ENCODE measurements at regions not wholly inside any gene's neighbourhood (a gene's known extent, or its start where the extent isn't known, plus 50 kb on each side); places are given as distances from the start of the nearest gene placed in this dataset.
A peak's percentile ranks its signal among the peaks of the same experiment; 100 is the strongest.

DNA sequence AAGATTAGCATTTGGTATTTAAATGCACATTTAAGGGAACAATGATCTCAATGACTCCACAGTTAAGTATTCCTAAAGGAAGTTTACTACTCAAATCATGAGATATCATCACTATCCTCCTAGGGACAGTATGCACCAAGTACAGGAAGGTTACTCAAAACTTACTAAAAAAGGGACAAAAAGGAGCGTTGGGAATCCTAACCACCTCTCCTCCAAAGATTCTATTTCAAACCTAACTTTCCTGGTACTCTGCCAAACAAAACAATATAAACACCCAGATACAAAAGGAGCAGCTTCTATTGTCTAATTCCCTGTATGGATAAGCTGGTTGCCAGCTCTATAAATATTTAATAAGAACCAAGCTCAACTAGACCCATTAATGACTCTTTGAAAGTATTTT is 377.7 kb downstream of the NUAK1 start:
- DNase-seq, result no peak

GRCh38 chr12:105764216-105764835 is 374.4 kb downstream of the NUAK1 start:
- no peak for DNase-seq

DNA sequence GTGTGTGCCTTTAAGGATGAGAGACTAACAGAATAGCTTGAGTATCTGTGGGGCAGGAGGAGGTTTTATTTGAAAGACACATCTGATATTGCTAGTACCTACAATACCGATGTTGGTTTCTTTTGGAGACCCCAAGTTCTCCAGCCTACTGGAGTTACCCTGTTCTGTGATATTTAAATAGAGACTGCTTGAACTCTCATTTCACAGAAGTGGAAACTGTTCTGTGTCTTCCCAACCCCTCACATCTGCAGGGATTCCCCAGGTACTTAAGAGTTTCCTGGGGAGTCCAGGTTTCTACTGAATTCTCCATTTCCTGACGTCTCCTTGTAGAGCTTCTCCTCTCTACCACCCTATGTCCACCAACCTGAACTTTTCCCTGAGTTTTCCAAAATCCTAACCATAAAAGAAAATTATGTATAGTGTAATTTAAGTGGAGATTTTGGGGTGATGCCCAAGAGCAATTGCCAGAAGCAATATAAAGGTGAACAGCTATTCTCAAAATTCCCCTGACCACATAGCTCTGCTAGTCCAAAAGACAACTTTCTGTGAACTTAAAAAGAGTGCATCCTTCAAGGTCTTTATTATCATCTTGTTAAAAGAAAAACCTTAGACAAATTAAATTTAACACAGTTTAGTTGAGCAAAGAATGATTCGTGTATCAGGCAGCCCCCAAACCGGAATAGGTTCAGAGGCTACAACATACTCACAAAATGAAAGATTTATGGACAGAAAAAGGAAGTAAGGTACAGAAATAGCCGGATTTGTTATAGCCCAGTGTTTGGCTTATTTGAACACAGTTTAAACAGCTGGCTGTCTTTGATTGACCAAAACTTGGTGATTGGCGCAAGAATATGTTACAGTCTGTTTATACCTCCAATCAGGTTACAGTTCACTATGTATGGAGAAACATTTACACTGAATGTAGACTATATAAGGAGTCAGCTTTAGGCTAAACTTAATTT is 373.4 kb downstream of the NUAK1 start:
- DNase-seq, result no peak

- DNase-seq, result no peak
These were observed 372.7 kb downstream of the NUAK1 start for GRCh38 chr12:105766029-105766428.

DNA sequence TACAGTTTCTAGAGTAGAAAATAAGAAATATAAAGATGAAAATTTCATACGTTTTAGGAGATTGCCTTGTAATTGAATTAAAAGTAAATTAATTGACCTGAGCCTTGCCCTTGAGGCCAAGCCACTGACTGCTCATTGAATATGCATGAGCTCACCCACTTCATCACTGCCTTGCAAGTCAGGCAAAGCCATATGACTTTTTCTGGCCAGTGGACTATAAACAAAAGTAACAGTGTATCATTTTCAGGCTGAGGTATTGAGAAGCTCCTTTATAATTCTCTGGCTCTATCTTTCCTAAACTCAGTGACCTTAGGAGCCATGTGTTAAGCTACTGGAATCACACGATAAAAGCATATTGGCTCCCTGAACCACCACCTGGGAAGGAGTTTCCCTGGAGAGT is 369.3 kb downstream of the NUAK1 start:
- DNase-seq, result no peak

DNA sequence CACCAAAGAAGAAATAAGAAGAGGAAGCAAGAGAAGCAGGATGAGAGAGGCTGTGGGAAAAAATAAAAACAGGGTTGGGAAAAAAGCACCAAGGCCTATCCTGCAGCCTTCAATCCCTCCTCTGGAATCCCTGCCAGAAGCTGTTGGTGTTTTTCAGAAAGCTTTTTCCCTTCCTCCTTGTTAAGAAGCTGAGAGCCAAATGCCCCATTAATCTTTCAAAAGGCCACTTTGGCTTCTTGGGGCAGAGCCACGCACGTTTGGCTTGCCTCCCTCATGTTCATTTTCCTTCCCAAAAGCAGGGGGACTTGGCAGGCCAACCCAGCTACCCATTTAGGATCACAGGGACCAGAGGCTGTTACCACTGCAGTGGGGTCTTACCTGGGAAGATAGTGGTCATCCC is 365.3 kb downstream of the NUAK1 start:
- DNase-seq, result no peak

DNA sequence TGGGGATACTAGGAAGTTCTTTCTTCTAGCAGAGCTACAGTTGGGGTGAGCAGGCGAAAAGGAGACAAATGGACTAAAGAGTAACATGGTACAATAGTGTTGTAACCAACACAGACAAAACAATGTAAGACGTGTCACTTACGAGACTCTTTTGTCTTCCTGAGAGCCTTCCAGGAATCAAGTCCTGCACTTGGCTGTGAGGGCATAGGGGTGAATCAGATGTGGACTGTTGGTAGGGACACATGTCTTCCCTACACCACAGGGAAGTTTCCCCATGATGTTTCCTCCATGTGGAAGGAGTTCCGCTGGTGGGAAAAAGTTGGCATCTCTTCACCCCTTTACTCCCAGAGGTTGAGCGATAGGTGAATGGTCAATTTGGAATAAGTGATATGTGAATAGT is 364.7 kb downstream of the NUAK1 start:
- DNase-seq, result no peak

DNA sequence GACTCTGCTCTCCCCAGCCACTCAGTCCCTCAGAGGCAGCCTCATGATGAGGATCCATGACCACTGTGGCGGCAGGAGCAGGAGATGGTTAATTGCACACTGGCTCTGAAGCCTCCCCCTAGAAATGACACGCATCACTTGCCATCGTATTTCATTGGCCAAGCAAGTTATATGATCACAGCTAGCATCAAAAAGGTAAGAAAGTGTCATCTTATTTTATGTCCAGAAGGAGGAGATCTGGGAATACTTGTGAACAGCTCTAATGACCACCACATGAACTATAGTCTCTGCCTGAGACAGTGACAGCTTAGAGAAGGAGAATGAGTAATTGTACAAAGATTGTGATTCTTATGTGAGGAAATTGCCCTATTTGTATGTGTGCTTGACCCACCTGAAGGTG is 363.4 kb downstream of the NUAK1 start:
- peak; percentile 31 for DNase-seq

DNA sequence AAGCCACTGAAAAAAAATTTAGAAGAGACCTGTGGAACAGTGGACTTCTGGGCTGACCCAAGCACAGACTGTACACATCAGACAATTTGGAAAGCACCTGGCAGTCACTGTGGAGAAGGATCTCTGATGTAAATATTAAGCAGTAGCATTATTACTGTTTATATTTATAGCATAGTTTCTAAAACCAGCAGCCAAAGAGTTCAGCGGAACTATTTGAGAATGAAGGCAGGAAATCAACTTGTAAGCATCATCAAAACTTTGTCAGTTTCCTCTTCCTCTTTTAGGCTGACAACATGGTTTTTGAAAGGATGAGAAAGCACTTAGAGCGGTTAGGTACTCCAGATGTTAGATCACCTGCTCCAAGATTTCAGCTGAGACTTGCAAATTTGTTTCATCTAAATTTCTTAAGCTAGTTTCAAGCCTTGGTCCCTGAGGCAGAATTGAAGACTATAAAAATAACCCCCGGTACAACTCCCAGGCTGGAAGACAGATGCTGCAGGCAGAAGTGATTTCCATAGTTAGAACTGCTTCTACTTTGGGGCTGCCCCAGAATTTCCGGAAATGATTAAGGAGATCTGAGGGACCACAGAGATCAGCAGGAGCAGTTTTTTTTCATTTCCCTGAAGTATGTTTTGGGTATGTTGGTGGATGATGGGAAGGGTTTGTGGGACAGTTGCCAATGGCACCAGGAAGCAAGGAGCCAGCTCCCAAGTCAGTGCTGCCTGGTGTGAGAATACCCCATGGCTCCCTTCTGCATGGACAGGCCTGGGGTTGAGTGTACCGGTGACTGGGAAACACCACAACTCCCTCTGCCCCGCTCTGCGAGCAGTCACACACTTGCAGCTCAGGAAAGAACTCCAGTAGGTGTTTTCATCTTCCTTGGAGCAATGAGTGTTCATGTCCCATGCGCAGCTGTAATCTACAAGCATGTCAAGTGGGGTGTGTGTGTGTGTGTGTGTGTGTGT is 354.5 kb downstream of the NUAK1 start:
- no peak for DNase-seq

DNA sequence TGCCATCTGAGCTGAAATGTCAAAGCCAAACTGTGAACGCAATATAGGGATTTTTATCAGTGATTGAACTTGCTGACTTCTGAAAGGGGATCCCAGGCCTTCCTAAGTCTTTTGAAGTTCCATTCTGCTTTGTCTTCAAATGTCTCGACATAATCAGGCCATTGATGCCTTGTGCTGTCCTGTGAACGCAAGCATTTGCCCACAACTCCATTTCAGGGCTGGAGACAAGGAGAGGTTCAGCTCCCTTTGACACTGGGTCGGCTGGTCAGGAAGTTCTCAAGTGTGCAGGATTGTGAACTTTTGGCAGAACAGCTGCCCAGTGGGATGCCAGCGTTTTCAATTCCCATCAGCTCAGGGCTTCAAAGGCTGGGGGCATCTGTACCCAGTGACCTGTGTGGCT is 345.3 kb downstream of the NUAK1 start:
- DNase-seq, result no peak

- DNase-seq, result no peak
These were observed 340.4 kb downstream of the NUAK1 start for GRCh38 chr12:105798256-105798845.

DNA sequence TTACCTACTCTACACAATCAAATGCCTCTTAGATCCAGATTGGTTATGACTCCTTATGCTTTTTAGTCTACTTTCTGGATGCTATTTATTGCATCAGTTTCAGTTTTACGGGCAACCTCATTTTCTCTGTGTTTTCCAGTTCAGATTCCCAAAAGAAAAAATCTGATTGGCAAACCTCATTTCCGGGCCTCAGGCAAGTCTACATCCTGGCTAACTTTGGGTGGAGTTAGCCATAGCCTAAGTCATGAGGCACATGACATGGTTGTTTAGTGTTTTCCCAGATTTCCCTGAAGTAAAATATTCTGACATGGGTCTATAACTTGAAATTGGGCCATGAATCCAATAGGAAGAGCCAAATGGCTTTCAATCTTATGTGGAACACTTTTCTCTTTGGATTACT is 339.7 kb downstream of the NUAK1 start:
- DNase-seq, result no peak

- DNase-seq, result no peak
These were observed 337.4 kb downstream of the NUAK1 start for GRCh38 chr12:105801351-105801750.

DNA sequence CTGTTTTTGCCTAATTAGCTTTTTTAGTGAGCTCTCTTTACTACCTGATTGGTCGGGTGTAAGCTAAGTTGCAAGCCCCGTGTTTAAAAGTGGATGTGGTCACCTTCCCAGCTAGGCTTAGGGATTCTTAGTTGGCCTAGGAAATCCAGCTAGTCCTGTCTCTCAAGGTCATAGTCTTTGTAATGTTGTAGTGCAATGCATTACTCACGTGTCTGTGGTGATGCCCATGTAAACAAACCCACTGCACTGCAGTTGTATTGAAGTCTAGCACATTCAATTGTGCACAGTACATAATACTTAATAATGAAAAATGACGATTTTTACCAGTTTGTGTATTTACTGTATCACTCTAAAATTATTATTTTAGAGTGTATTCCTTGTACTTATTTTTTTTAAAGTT is 335.5 kb downstream of the NUAK1 start:
- DNase-seq, result no peak

- no peak for DNase-seq
These were observed 334.0 kb downstream of the NUAK1 start for GRCh38 chr12:105804591-105805265.

DNA sequence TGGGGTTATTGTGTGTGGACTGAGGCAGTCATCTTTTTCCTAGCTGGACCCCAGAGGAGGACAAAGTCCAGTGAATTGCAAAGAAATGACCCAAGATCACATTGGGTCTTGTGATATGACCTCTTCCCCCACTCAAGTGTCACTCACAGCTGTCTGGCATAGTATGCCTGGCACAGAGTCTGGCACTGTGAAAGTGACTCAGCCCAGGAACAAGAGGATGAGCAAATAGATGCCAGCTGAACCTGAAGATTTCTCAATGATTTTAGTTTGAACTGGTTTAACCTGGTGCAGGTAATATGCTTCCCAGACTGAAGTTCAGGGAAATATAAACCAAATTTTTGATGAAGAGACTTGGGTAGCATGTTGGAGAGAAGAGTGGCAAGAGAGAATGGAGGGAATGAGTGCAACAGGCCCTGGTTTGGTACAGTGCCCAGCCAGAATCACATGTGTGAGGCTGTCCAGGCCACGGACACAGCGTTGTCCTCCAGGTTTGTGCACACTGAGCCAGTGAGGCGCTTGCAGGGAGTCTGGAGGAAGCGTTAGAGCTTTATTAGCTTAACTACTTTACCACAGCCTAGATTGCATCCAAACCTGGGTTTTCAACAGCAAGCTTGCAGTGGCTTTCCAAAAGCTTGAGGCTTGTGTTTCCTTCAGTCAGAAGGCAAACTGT is 332.9 kb downstream of the NUAK1 start:
- no peak for DNase-seq

- no peak for DNase-seq
These were observed 332.4 kb downstream of the NUAK1 start for GRCh38 chr12:105806400-105806770.

GRCh38 chr12:105812366-105812765 is 326.4 kb downstream of the NUAK1 start:
- no peak for DNase-seq

DNA sequence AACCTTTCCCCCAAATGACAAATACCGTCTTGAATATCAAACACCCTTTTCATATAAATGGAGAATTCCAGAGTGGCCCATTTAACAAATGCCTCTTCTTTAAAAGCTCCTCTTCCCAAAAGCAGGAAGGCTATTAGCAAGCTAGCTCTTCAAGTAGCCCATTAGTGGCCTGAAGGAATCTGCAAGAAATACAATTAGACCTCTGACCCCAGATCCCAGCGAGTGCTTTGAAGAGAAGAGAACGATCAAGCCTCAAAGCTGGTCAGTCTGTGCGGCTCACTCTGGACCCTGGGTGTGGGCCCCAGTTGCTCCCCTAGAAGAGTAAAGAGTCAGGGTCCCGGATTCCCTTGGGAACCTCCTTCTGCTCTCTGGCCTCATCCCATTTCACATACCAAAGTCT is 325.6 kb downstream of the NUAK1 start:
- DNase-seq, result no peak

DNA sequence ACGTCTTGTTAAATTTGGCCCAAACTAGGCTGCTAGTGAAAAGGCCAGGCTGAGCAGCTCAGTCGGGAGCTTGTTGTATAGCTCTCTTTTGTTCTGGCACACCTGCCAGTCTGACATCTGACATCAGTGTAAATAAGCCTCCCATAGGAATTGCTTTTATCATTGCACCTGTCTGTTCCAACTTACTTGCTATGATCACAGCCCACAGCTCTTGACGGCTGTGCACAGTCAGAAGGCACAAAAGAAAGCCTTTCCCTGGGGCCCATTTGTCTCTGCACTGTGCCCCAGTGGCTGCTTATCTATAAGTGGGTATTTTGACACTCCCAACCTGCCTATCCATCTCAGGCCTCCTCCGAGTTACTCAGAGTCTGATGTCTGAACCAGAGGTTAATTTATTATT is 324.5 kb downstream of the NUAK1 start:
- no peak for DNase-seq

DNA sequence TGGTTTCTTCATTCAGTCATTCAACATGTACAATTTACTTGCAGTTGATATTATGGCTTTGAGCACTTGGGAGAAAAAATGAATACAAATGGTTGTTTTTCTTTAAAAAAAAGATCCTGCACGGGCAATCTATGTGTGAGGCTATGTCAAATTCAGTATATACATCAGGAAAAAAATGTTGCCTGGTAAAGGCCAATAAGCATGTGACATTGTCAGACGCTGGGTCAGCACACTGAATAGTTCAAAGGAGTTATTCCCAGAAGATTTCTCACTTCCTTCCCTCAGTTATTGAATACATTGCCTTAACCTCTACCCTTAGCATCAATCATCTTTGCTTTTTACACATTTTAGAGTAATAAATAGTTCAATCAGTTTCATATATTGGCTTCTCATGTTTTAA is 319.2 kb downstream of the NUAK1 start:
- no peak for DNase-seq

Data from NCI-H226 (cell line).